ENCODE measurements at regions not wholly inside any gene's neighbourhood (a gene's known extent, or its start where the extent isn't known, plus 50 kb on each side); places are given as distances from the start of the nearest gene placed in this dataset.

DNA sequence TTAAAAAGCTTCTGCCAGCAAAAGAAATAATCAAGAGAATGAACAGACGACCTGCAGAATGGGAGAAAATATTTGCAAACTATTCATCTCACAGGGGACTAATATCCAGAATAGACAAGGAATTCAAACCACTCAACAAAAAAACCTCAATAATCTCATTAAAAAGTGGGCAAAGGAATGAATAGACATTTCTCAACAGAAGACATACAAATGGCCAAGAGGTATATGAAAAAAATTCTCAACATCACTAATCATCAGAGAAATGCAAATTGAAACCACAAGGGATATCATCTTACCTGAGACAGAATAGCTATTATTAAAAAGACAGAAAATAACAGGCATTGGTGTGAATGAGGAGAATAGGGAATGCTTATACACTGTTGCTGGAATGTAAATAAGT is 270.0 kb downstream of the DACT1 start:
- Histone ChIP-seq H3K27me3 (replicated peaks in 1 of 2; ENCODE audit: control insufficient read depth in 2 of 2, insufficient read depth in 2 of 2, low read length in 1 of 2) (no peaks in the 10 kb centered on the region), H3K79me2 (ENCODE audit: control insufficient read depth, insufficient read depth, low read length) (no peaks in the 10 kb centered on the region), H3K4me2 (ENCODE audit: control insufficient read depth, insufficient read depth) (no peak overlapping the region), H3K4me3 (no peak overlapping the region), H3K36me3 (ENCODE audit: control insufficient read depth in 2 of 2, insufficient read depth in 2 of 2, low read length in 1 of 2) (no peaks in the 10 kb centered on the region), H4K20me1 (ENCODE audit: control insufficient read depth, insufficient read depth) (no peaks in the 10 kb centered on the region), H3K9me3 (replicated peaks; ENCODE audit: control insufficient read depth, insufficient read depth, low read length) (no peaks in the 10 kb centered on the region; the same call in 2 of the 3 replicates), H3K4me1 (ENCODE audit: control insufficient read depth, insufficient read depth, low read length) (no peaks in the 10 kb centered on the region), H2AFZ (ENCODE audit: control insufficient read depth, low read depth, low read length) (no peak overlapping the region), H3K27ac (ENCODE audit: control insufficient read depth, insufficient read depth) (no peak overlapping the region), H3K9ac (ENCODE audit: control insufficient read depth, insufficient read depth, low read length) (no peak overlapping the region)
- no peak for FAIRE-seq
- WGBS (ENCODE audit: insufficient coverage, insufficient replicate concordance, low lambda C conversion rate, missing lambda C conversion rate): 0% methylated on average over 1 of the region's 1 CpG
- ChIA-PET RAD21 (ENCODE audit: unreplicated experiment) (interaction anchor here (0.5 kb wide), 1 partner anchor 56 kb away, joined by 3 read pairs; no protein-coding TSS in a partner anchor), POLR2A (interaction anchor here (0.5 kb wide), 1 partner anchor 76 kb away, joined by 9 read pairs; no protein-coding TSS in a partner anchor), SMC1A (ENCODE audit: uncharacterized antibody, unreplicated experiment) (no interaction called here), CTCF (interaction anchor here (0.5 kb wide), 1 partner anchor 57 kb away, joined by 3 read pairs; no protein-coding TSS in a partner anchor)
- intact Hi-C loops (cut with micrococcal nuclease; ENCODE audit: unreplicated experiment) (no loop called here), in situ Hi-C loops (cut with MboI) (no loop called here)
- TF ChIP-seq EED (IDR thresholded peaks at IDR 0.05; ENCODE audit: low read depth): no peak
- no peak for TF ChIP-seq DPF2 (IDR thresholded peaks at IDR 0.05)
- TF ChIP-seq NFYA (IDR thresholded peaks at IDR 0.05; ENCODE audit: borderline replicate concordance, low read depth, low read length): no peak
- no peak for TF ChIP-seq SMARCA5 (IDR thresholded peaks at IDR 0.05)
- TF ChIP-seq BHLHE40 (IDR thresholded peaks at IDR 0.05; ENCODE audit: borderline replicate concordance in 1 of 2, low read depth in 2 of 2, low read length in 1 of 2): no peak
- TF ChIP-seq RB1 (IDR thresholded peaks at IDR 0.05; ENCODE audit: borderline replicate concordance): no peak
- TF ChIP-seq SUPT20H (IDR thresholded peaks at IDR 0.05; ENCODE audit: borderline replicate concordance, control insufficient read depth, low read depth, low read length): no peak
- TF ChIP-seq ESRRA (IDR thresholded peaks at IDR 0.05; ENCODE audit: low read length): no peak
- no peak for TF ChIP-seq IRF4 (IDR thresholded peaks at IDR 0.05; ENCODE audit: low read depth, low read length)
- no peak for TF ChIP-seq JUNB (IDR thresholded peaks at IDR 0.05)
- no peak for TF ChIP-seq PRDM15 (CRISPR knock-in tag; IDR thresholded peaks at IDR 0.05)
- TF ChIP-seq, protein P1, sequence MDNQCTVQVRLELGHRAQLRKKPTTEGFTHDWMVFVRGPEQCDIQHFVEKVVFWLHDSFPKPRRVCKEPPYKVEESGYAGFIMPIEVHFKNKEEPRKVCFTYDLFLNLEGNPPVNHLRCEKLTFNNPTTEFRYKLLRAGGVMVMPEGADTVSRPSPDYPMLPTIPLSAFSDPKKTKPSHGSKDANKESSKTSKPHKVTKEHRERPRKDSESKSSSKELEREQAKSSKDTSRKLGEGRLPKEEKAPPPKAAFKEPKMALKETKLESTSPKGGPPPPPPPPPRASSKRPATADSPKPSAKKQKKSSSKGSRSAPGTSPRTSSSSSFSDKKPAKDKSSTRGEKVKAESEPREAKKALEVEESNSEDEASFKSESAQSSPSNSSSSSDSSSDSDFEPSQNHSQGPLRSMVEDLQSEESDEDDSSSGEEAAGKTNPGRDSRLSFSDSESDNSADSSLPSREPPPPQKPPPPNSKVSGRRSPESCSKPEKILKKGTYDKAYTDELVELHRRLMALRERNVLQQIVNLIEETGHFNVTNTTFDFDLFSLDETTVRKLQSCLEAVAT (IDR thresholded peaks at IDR 0.05): no peak
- no peak for ATAC-seq
- DNase-seq (ENCODE audit: low read depth, low spot score): no peak
- no TSS peak for BruUV-seq (replicated peaks)

Measured in GM12878 (cell line).